Activated CD8-positive, alpha-beta memory T cell treated with anti-CD3 and anti-CD28 coated beads for 48 hours (primary cell): ENCODE measurements at regions not wholly inside any gene's neighbourhood (a gene's known extent, or its start where the extent isn't known, plus 50 kb on each side); places are given as distances from the start of the nearest gene placed in this dataset.
"Not testable (repeated sequence)": the region's sequence is repeated elsewhere in the genome, so short reads cannot be mapped to it uniquely, and the experiment has no call there.

Experiments used
- DNase-seq, 3 experiments: peaks; one replicate each; pipeline ENCODE4 v3.0.0-alpha.2; 2020; ENCODE audit warnings: low read depth in 2 of 3, low spot score in 2 of 3

DNA sequence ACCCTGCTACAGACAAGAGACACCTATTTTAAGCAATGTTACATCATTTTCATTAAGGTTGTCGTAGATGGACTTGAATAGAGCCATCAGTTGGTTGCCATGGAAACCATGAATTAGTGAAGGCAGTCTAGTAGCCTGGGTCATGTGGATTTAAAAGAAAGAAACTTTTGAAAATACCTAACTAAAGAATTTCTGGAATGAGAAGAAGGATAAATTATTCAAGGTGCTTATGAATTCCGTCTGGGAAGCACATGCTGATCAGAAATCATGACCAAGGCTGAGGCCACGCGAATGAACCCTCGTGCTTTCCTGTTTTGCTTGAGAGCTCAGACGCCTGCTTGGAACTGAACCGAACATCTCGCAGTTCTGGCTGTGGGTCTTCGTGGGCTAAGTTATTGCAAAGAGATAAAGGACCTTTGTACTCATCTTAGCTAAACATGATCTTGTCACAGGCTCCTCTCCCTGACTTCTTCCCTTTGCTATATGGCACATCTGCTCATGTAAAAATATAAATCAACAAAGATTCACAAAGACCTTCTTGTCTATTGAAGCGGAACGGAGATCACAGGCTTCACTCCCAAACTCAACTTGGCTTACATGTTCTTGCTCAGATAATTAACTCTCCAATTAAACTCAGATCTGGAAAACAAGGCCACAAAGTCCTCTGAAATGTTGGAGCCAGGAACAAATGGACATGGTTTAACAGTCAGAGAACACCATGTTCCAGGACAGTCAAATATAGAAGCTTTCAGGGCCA, 140.2 kb downstream of the NUFIP1 start:
- DNase-seq, result no peak

DNA sequence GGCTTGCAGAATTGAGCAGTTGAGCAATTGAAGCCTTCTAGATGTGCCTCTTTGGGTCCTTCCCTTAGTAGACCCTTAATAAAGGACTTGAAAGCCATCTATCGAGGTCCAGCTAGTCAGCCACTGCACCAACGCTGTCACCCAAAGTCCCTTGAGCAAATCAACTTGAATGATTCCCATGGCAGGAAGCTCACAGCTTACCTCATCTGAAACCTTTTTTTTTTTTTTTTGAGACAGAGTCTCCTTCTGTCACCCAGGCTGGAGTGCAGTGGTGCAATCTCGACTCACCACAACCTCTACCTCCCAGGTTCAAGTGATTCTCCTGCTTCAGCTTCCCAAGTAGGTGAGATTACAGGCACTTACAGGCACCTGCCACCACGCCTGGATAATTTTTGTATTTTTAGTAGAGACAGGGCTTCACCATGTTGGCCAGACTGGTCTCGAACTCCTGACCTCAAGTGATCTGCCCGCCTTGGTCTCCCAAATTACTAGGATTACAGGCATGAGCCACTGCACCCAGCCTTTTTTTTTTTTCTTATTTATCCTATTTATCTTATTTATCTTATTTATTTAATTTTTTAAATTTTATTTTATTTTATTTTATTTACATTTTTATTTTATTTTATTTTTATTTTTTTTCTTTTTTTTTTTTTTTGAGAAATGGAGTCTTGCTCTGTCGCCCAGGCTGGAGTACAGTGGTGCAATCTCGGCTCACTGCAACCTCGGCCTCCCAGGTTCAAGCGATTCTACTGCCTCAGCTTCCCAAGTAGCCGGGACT, 143.8 kb downstream of the NUFIP1 start:
- not testable (repeated sequence) for DNase-seq

DNA sequence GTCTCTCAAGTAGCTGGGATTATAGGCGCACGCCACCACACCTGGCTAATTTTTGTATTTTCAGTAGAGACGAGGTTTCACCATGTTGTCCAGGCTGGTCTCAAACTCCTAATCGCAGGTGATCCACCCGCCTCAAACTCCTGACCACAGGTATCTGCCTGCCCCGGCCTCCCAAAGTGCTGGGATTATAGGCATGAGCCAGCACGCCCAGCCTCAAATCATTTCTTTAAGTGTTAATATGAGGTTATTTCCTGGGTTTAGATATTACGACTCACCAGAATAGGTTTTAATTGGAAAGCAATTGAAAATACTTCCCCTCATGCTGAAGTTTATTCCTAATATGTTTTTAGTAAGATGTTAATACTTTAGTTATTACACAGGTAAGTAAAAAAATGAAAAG, 144.5 kb downstream of the NUFIP1 start:
- no peak for DNase-seq

DNA sequence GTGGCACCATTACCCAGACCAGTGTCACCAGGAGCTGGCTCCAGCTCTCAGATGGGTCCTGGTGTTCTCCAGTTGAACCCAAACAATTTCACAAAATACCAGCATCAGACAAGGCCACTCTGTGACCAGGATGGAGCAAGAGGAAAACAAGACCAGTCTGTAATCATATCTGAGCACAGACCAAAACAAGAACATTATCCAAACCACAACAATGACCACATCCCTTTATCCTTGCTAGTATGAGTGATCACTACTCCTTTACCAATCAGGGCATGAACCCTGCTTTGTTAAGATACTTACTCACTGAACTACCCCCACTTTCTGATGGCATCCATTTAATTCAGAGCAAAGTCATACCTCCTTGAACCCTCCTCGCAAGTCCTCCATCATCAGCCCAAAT, 145.9 kb downstream of the NUFIP1 start:
- DNase-seq, result no peak

DNA sequence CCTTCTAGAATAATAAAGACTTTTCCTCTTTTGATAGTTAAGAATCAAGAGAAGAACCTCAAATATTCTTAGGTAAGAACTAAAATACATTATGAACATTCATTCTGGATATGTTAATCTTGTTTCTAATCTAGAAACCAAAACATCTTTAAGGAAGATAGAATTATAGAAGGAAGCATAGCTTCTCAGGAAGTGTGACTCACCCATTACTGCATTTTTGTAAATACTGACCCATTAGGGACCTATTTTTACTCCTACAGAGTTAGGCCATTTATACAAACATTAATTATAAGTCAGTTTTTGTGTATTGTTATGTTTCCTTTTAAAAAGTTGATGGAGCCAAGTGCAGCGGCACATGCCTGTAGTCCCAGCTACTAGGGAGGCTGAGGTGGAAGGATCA, 147.1 kb downstream of the NUFIP1 start:
- no peak for DNase-seq

DNA sequence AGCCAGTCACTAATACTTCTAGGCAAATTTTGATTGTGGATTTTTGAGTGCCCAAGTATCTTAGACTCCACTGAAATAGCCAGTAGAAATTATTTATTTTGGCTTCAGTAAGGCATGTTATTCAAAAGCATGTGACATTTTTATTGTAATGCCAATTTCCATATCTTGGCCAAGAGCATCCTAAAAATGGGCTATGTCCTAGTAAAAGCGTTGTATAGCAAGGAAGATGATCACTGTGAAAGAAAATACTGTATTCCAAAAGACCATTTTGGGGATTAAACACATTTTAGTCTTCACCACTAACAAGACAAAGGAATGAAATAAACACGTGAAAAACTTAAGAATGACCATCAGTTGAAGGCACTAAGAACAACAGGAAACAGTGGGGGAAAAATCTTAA, 149.1 kb downstream of the NUFIP1 start:
- DNase-seq, result no peak

DNA sequence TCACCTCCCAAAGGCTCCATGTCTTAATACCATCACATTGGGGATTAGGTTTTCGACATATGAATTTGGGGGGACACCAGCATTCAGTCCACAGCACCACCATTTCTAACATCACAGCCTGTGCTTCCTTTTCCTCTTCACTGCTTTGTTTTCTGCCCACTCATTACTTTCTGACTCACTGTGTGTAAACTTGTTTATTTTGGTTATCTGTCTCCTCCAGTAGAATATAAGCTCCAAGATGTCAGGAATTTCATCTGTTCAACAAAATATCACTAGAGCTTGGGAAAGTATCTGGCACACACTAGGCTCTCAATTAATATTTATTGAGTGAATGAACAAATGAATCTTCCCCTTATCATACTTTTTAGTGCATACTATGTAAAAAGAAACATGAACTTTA, 152.0 kb downstream of the NUFIP1 start:
- no peak for DNase-seq

DNA sequence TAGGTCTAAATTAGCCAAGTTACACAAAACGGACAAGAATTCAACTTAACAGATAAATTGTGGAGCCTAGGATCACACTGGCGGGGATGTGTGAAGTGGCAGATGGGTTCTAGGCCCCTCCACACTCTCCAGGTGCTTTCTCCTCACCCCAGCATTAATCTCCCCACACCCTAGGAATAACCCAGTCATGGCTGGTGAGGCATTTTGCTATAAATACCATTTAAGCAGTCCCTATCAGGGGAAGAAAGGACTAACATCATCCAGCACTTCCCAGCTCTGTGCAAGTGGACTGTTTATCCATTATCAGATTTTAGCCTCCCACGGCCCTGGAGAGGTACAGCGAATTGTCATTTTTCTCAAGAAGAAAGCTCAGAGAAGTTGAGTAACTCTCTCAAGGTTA, 154.9 kb downstream of the NUFIP1 start:
- no peak for DNase-seq

DNA sequence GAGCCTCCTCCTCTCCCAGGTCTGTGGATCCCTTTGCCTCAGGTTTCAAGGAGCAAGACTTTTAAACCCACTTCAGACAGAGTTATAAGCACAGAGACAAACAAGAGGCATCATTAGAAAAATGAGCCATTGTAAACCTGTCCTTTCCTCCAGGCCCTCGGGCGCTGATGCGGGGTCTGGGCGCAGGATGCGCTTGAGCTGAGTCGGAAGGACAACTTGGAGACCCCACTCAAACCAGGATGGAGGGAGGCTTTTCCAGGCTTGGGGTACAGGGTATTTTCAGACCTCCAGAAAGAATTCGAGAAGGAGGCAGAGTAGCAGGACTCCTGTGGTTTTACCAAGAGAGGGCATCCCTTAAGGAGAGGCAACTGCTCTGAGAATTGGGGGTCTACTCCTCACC, 155.6 kb downstream of the NUFIP1 start:
- no peak for DNase-seq

DNA sequence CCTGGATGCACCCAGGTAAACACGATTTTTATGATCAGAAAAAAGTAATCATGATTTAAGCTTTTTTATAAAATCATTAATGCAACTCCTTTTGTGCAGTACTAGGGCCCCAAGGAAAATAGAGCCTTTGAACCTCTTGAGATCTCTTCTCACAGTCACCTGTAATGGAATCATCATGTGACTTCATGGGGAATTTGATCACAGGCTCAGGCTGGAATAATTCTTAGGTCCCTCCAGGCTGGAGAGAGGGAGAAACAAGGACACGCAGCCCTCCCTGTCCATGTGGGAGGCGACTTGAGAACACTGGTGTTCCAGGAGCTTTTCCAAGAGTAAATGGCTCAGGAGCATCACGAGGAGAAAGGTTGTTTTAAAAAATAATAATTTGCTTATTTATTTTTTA, 156.1 kb downstream of the NUFIP1 start:
- no peak for DNase-seq

DNA sequence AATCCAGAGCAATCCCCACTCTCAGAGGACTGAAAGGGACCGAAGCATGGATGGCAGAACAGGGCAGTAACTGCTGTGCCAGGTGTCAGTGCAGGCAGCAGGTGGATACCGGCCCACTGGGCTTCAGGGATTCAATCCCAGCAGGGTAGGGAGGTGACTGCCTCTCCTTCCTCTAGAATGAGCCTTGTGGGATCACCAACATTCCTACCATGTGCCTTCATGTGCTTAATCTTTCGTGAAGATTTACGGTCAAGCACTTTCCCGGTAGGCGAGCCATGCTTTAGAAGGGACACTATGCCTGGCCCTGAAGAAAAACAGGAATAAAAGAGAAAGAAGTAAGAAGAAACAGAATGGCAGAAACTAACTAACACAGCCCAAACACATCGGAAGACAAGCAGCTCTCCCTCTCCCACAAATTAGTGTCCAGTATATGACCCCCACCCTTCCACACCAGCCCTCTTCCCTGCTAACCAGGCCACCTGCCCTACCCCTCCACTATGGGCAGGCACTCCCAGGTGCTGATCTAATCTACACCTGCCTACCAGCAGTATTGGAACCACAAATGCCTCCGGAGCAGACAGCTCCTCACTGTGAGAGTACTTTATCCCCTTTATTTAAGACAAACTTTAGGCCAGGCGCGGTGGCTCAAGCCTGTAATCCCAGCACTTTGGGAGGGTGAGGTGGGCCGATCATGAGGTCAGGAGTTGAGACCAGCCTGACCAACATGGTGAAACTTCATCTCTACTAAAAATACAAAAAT, 162.5 kb downstream of the NUFIP1 start:
- no peak for DNase-seq

DNA sequence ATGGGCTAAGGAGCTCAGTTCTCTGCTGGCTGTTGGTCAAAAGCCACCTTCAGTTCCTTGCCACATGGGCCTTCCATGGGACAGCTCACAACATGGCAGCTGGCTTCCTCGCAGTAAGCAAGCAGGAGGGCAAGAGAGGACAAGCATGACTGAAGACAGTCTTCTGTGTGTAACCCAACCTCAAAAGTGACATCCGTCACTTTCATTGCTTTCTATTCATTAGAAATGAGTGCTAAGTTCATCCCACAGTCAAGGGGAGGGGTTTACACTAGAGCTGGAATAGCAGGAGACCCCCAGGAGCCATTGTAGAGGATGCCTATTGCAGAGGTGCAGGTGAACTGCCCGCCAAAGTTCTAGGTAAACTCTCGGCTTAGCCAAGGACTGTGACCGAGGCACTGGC, 163.3 kb downstream of the NUFIP1 start:
- DNase-seq, result no peak

DNA sequence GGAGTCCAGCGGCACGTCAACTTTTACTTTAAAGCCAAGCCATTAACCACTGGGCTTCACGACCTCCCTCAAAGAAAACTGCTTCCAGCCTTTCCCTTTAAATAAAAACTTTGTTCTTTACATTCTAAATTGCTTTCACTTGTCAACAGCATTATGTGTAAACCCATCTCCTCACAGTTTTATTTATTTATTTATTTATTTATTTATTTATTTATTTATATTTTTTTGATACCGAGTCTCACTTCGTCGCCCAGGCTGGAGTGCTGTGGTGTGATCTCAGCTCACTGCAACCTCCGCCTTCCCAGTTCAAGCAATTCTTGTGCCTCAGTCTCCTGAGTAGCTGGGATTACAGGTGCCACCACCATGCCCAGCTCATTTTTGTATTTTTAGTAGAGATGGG, 165.7 kb downstream of the NUFIP1 start:
- DNase-seq, result not testable (repeated sequence)

DNA sequence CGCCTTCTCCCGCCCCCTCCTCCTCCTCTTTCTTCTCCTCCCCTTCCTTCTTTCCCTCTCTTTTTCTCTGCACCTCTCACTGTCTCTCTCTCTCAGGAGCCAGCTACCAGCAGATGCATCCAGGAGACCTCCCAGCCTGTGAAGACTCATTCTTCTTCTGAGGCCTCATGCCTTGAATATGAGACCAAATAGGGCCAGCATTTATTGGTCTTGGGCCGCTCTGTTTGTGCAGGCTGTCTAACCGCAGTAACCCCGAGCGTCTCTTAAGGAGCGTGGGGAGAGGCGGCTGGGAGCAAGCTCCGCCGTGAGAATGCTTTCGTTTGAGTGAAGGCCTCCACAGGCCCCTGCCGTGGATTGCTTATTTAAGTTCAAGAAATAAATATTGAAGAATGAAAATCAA, 167.0 kb downstream of the NUFIP1 start:
- DNase-seq, result no peak

DNA sequence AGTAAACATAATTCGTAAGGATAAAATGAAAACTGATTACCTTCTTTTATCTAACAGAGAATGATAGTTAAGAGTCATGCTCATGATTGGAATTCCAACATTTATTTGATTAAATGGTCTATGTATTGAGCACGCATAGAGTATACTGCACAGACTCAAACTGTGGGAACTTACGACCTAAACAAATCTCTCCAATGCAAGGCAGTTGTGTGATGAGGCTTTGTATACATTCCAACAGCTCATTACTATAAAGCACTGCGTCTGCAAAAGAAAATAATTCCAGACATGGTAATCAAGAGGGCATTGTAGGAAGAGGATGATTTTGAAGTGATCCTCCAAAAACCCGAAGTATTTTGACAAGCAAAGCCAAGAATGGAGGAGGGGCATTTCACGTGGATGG, 169.5 kb downstream of the NUFIP1 start:
- no peak for DNase-seq

DNA sequence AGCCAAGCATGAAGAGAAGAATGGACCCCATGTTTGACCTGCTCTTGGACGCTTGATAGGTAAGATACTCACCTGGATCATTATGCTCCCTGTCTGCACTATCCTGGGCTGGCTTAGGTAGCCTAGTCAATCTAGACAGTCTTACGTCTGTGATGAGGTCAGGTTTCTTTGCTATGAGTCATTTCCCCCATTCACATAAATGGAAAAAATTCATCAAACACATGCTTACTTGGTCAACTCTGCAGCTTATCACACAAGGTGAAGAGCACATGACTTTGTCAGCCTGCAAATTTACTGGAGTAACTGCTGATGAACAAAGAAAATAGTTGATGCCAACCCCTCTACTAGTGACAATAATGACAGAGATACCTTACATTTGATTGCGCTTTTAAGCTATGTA, 170.0 kb downstream of the NUFIP1 start:
- no peak for DNase-seq

DNA sequence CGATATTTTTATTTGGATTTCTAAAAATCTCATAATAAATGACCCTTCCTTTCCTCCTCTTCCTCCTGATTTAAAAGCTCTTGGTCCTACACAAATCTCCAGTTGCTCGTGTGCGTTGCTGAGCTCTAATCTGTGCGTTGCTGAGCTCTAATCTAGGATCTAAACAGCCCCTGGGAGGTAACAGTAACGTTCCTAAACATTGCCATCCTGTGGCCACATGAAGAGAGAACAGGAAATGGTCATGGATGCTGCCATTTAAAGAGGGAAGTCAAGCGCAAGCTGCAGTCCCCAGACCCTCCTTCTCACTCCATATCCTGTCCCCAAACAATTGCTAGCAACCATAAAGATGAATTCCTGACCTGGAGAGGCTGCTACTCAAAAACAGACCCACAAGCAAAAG, 170.8 kb downstream of the NUFIP1 start:
- DNase-seq, result no peak

DNA sequence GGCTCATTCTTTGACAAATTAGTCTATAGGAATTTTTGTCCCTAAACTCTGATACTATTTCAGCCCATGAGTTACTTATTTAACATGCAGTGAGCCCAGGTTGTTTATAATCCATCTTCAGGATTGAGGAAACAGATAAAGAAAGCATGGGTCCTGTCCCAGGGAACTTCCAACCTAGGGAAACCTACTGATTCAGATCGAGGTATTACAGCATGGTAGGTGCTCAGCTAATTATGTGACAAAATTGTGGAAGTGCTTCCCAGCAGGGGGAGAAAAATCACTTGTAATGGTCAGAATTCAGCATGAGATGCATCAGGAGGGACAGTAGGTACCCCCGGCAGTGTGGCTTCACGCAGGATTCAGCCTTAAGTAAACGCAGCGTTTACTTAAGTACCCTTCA, 171.3 kb downstream of the NUFIP1 start:
- DNase-seq, result no peak

DNA sequence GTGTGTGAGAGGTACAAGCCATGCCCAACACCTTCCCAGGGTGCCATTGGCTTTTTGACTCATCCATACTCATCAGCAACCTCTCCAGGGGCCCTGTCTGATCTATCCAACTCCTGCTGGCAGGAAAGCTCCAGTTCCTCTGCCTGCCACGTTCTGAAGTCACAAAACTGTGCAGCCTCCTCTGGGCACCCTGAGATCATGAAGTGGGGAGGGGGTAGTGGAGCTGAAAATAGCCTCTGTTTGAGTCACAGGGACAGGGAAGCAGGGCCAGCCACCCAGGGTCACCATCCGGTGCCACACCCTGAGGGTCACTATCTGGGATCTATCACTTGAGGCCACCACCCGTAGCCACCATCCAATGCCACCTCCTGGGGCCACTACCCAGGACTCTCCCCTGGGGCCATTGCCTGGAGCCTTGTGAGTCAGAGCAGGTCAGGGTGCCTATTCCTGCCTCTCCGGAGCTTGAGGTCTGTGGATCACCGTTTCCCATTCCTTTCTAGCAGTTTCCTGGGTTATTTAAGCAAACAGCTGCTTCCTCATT, 172.1 kb downstream of the NUFIP1 start:
- DNase-seq, result no peak

DNA sequence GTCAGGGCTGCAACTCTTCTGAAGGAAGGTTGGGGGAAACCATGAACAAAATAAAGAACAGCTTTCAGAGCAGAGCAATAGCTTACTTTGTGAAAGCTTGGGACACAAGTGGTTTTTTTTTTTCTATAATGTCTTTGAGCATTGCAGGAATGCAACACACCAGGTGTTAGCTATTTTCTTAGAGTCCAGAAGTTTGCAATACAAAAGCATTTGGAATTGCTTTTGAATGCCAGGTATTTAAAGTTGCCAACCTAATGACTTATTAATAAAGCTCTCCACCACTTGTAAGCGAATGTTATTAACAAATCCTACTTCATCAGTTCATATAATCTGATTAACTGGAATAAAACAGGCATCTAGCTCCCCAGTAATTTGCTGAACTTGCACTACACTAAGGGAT, 172.6 kb downstream of the NUFIP1 start:
- no peak for DNase-seq

DNA sequence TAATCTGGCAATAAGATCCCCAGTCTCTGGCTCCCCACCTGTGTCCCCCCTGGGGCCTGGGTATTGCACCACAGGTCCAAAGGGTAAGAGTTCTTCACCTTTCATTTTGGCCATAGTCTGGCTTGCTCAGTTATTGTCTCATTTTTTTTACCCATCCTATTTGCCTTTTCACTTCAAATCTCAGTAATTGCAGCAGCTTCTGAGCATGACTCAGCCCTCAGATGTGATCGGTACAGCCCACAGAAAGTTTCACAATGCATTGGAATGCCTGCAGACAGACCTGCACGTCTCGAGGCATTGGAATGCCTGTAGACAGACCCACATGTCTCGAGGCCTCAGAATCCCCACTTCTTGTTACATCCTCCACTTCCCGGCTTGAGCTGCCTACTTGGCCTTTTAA, 173.6 kb downstream of the NUFIP1 start:
- DNase-seq, result peak in 1 of 3 experiments; percentile 7

DNA sequence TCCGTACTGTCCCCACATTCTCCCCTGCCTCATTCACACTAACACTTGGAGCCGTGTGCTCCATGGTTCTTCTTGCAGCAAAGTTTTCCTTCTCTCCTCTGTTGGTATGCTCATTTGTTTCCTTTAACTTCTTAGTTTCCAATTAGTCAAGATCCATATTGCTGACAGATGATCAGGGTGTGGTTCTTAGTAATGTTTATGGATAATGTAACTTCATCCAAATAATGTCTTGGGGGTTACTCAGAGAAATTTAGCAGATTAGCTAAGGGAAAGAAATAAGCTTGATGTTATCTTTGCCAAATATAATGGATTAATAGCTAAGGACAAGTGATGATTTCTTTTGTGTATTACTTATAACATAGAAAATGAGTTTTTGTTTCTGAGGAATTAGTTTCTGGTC, 174.4 kb downstream of the NUFIP1 start:
- DNase-seq, result no peak
